ENCODE measurements at regions not wholly inside any gene's neighbourhood (a gene's known extent, or its start where the extent isn't known, plus 50 kb on each side); places are given as distances from the start of the nearest gene placed in this dataset.
"Not testable (repeated sequence)": the region's sequence is repeated elsewhere in the genome, so short reads cannot be mapped to it uniquely, and the experiment has no call there.

GRCh38 chr20:5464901-5465603 lies 145.8 kb downstream of the GPCPD1 start:
- no peaks in the 10 kb centered on the region for H3K27me3 ChIP-seq (ENCODE audit: control insufficient read depth, extremely low read depth, insufficient read depth, low read length)
- FAIRE-seq = no peak
- no peaks in the 10 kb centered on the region for H3K9me3 ChIP-seq (ENCODE audit: control insufficient read depth, low read depth, low read length)

GRCh38 chr20:5463007-5463686 lies 146.4 kb upstream of the PROKR2 start:
- Histone ChIP-seq H4K20me1 (ENCODE audit: control insufficient read depth, extremely low read depth, insufficient read depth, low read length) (no peaks in the 10 kb centered on the region), H3K27me3 (ENCODE audit: control insufficient read depth, extremely low read depth, insufficient read depth, low read length) (no peaks in the 10 kb centered on the region), H3K36me3 (ENCODE audit: control insufficient read depth in 2 of 2, extremely low read depth in 1 of 2, insufficient read depth in 2 of 2, low read length in 2 of 2) (no peaks in the 10 kb centered on the region), H3K4me1 (ENCODE audit: control insufficient read depth, extremely low read depth, insufficient read depth, low read length) (no peaks in the 10 kb centered on the region), H3K9me1 (ENCODE audit: control insufficient read depth, extremely low read depth, insufficient read depth, low read length) (no peaks in the 10 kb centered on the region), H3K4me2 (ENCODE audit: control insufficient read depth, extremely low read depth, insufficient read depth, low read depth, low read length) (no peak overlapping the region), H3K9me3 (ENCODE audit: control insufficient read depth, low read depth, low read length) (no peaks in the 10 kb centered on the region), H2AFZ (ENCODE audit: control insufficient read depth, low read length) (no peak overlapping the region), H3K4me3 (ENCODE audit: control insufficient read depth in 2 of 3, extremely low read depth in 1 of 3, insufficient read depth in 2 of 3, low read depth in 1 of 3, low read length in 3 of 3) (no peak overlapping the region), H3K27ac (ENCODE audit: control insufficient read depth, insufficient read depth, low read length) (no peak overlapping the region), H3K9ac (ENCODE audit: control insufficient read depth, extremely low read depth, insufficient read depth, low read length) (no peak overlapping the region), H3K79me2 (ENCODE audit: control insufficient read depth, insufficient read depth, low read length) (no peaks in the 10 kb centered on the region)
- TF ChIP-seq CTCF (optimal IDR thresholded peaks at IDR 0.05 in 1 of 3, IDR thresholded peaks at IDR 0.05 in 1 of 3, conservative IDR thresholded peaks at IDR 0.05 in 1 of 3; ENCODE audit: extremely low read depth in 1 of 3, insufficient read depth in 2 of 3, low read length in 3 of 3) (no peak), EZH2 (IDR thresholded peaks at IDR 0.05; ENCODE audit: low read length) (no peak)
- dilution Hi-C loops (cut with MboI; ENCODE audit: extremely low pct_ligation_motif_present, low sequenced_read_pairs) = no loop called here
- DNase-seq (ENCODE audit: low read depth, low spot score) (no peak), FAIRE-seq (no peak)

More at GRCh38 chr20:5464901-5465603, 145.8 kb downstream of the GPCPD1 start:
- Histone ChIP-seq H3K4me3 (ENCODE audit: control insufficient read depth in 2 of 3, extremely low read depth in 1 of 3, insufficient read depth in 2 of 3, low read depth in 1 of 3, low read length in 3 of 3) (no peak overlapping the region), H3K4me2 (ENCODE audit: control insufficient read depth, extremely low read depth, insufficient read depth, low read depth, low read length) (no peak overlapping the region), H3K36me3 (ENCODE audit: control insufficient read depth in 2 of 2, extremely low read depth in 1 of 2, insufficient read depth in 2 of 2, low read length in 2 of 2) (no peaks in the 10 kb centered on the region), H3K79me2 (ENCODE audit: control insufficient read depth, insufficient read depth, low read length) (no peaks in the 10 kb centered on the region), H3K4me1 (ENCODE audit: control insufficient read depth, extremely low read depth, insufficient read depth, low read length) (no peaks in the 10 kb centered on the region), H3K9ac (ENCODE audit: control insufficient read depth, extremely low read depth, insufficient read depth, low read length) (no peak overlapping the region), H3K27ac (ENCODE audit: control insufficient read depth, insufficient read depth, low read length) (no peak overlapping the region), H3K9me1 (ENCODE audit: control insufficient read depth, extremely low read depth, insufficient read depth, low read length) (no peaks in the 10 kb centered on the region), H2AFZ (ENCODE audit: control insufficient read depth, low read length) (no peak overlapping the region), H4K20me1 (ENCODE audit: control insufficient read depth, extremely low read depth, insufficient read depth, low read length) (no peaks in the 10 kb centered on the region)
- no peak for DNase-seq (ENCODE audit: low read depth, low spot score)
- TF ChIP-seq CTCF (optimal IDR thresholded peaks at IDR 0.05 in 1 of 3, IDR thresholded peaks at IDR 0.05 in 1 of 3, conservative IDR thresholded peaks at IDR 0.05 in 1 of 3; ENCODE audit: extremely low read depth in 1 of 3, insufficient read depth in 2 of 3, low read length in 3 of 3) (no peak), EZH2 (IDR thresholded peaks at IDR 0.05; ENCODE audit: low read length) (no peak)
- dilution Hi-C loops (cut with MboI; ENCODE audit: extremely low pct_ligation_motif_present, low sequenced_read_pairs) = no loop called here

GRCh38 chr20:5453745-5454144 lies 137.0 kb upstream of the PROKR2 start:
- H3K4me1 ChIP-seq (ENCODE audit: control insufficient read depth, extremely low read depth, insufficient read depth, low read length); H3K4me2 ChIP-seq (ENCODE audit: control insufficient read depth, extremely low read depth, insufficient read depth, low read depth, low read length); H4K20me1 ChIP-seq (ENCODE audit: control insufficient read depth, extremely low read depth, insufficient read depth, low read length); H3K9ac ChIP-seq (ENCODE audit: control insufficient read depth, extremely low read depth, insufficient read depth, low read length); H3K79me2 ChIP-seq (ENCODE audit: control insufficient read depth, insufficient read depth, low read length); FAIRE-seq; H3K9me3 ChIP-seq (ENCODE audit: control insufficient read depth, low read depth, low read length); H3K9me1 ChIP-seq (ENCODE audit: control insufficient read depth, extremely low read depth, insufficient read depth, low read length); H3K27ac ChIP-seq (ENCODE audit: control insufficient read depth, insufficient read depth, low read length); DNase-seq (ENCODE audit: low read depth, low spot score); H3K4me3 ChIP-seq (ENCODE audit: control insufficient read depth in 2 of 3, extremely low read depth in 1 of 3, insufficient read depth in 2 of 3, low read depth in 1 of 3, low read length in 3 of 3); H3K27me3 ChIP-seq (ENCODE audit: control insufficient read depth, extremely low read depth, insufficient read depth, low read length); H2AFZ ChIP-seq (ENCODE audit: control insufficient read depth, low read length); H3K36me3 ChIP-seq (ENCODE audit: control insufficient read depth in 2 of 2, extremely low read depth in 1 of 2, insufficient read depth in 2 of 2, low read length in 2 of 2); dilution Hi-C loops (cut with MboI; ENCODE audit: extremely low pct_ligation_motif_present, low sequenced_read_pairs): not testable (repeated sequence)

Data from keratinocyte (primary cell).